HL-60 (cell line): ENCODE measurements at regions not wholly inside any gene's neighbourhood (a gene's known extent, or its start where the extent isn't known, plus 50 kb on each side); places are given as distances from the start of the nearest gene placed in this dataset.

Experiments
- DNase-seq, 2 experiments: peaks; one replicate each; pipeline ENCODE4 v3.0.0-alpha.2; 2010 to 2020; ENCODE audit warnings: low read depth in 1 of 2, low spot score in 1 of 2
- H3K27ac ChIP-seq: fragments of 250-450 bp; sonication (Bioruptor Pico); replicated peaks from 2 replicates; pipeline ENCODE4 v1.5.1; 2020; ENCODE audit warnings: mild to moderate bottlenecking, moderate library complexity
- H3K27me3 ChIP-seq: fragments of 250-450 bp; sonication (Bioruptor Pico); 2 replicates; pipeline ENCODE4 v1.5.1; 2021; ENCODE audit warnings: mild to moderate bottlenecking, moderate library complexity; ENCODE audit not compliant: insufficient read depth, poor library complexity, severe bottlenecking
- H3K4me3 ChIP-seq: replicated peaks from 2 replicates; pipeline ENCODE4 v1.5.1; 2011; ENCODE audit warnings: mild to moderate bottlenecking, control low read depth, low read length; ENCODE audit not compliant: insufficient read depth
- GABPA ChIP-seq: IDR thresholded peaks from 2 replicates; pipeline ENCODE4 v1.6.1; 2012; ENCODE audit warnings: low read depth
- POLR2AphosphoS5 ChIP-seq: IDR thresholded peaks from 2 replicates; pipeline ENCODE4 v1.6.1; 2012; ENCODE audit warnings: low read depth
- REST ChIP-seq: IDR thresholded peaks from 2 replicates; pipeline ENCODE4 v1.6.1; 2012; ENCODE audit warnings: low read depth; ENCODE audit not compliant: insufficient replicate concordance
- SPI1 ChIP-seq: IDR thresholded peaks from 2 replicates; pipeline ENCODE4 v1.6.1; 2012; ENCODE audit warnings: low read depth, mild to moderate bottlenecking, borderline replicate concordance
- TF ChIP-seq, protein P1 (sequence below): IDR thresholded peaks from one replicate; pipeline ENCODE4 v1.5.1; 2011; ENCODE audit warnings: low read length, control low read depth, inconsistent platforms; ENCODE audit not compliant: insufficient read depth

GRCh38 chr2:101568969-101569368 is 94.1 kb upstream of the RFX8 start:
- Histone ChIP-seq H3K27ac (no peak overlapping the region), H3K4me3 (no peak overlapping the region), H3K27me3 (no peaks in the 10 kb centered on the region)
- TF ChIP-seq SPI1, result no peak
- TF ChIP-seq GABPA, result no peak
- TF ChIP-seq, protein P1, sequence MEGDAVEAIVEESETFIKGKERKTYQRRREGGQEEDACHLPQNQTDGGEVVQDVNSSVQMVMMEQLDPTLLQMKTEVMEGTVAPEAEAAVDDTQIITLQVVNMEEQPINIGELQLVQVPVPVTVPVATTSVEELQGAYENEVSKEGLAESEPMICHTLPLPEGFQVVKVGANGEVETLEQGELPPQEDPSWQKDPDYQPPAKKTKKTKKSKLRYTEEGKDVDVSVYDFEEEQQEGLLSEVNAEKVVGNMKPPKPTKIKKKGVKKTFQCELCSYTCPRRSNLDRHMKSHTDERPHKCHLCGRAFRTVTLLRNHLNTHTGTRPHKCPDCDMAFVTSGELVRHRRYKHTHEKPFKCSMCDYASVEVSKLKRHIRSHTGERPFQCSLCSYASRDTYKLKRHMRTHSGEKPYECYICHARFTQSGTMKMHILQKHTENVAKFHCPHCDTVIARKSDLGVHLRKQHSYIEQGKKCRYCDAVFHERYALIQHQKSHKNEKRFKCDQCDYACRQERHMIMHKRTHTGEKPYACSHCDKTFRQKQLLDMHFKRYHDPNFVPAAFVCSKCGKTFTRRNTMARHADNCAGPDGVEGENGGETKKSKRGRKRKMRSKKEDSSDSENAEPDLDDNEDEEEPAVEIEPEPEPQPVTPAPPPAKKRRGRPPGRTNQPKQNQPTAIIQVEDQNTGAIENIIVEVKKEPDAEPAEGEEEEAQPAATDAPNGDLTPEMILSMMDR, result no peak
- TF ChIP-seq REST, result no peak
- no peak for TF ChIP-seq POLR2AphosphoS5
- no peak for DNase-seq

- Histone ChIP-seq H3K27ac (no peak overlapping the region), H3K27me3 (no peaks in the 10 kb centered on the region), H3K4me3 (no peak overlapping the region)
- TF ChIP-seq REST (no peak), POLR2AphosphoS5 (no peak), SPI1 (no peak), GABPA (no peak)
- TF ChIP-seq, protein P1, result no peak
- no peak for DNase-seq
These were observed 91.8 kb upstream of the RFX8 start for GRCh38 chr2:101566632-101567228.

DNA sequence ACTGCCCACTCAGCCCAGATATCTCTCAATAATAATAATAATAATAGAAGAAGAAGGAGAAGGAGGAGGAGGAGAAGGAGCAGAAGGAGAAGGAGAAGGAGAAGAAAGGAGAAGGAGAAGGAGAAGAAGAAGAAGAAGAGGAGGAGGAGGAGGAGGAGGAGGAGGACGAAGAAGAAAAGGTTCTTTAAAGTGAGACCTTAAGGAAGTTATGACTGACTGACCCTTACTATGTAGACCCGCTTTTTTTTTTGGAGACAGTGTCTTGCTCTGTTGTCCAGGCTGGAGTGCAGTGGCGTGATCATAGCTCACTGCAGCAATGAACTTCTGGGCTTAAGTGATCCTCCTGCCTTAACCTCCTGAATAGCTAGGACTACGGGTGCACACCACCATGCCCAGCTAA is 88.9 kb upstream of the RFX8 start:
- Histone ChIP-seq H3K4me3 (no peak overlapping the region), H3K27me3 (no peaks in the 10 kb centered on the region), H3K27ac (no peak overlapping the region)
- TF ChIP-seq GABPA (no peak), REST (no peak), POLR2AphosphoS5 (no peak), SPI1 (no peak)
- TF ChIP-seq, protein P1, result no peak
- DNase-seq, result no peak
